HG03558 (cell line): ENCODE measurements at regions not wholly inside any gene's neighbourhood (a gene's known extent, or its start where the extent isn't known, plus 50 kb on each side); places are given as distances from the start of the nearest gene placed in this dataset.
A peak's percentile ranks its signal among the peaks of the same experiment; 100 is the strongest.

Experiments
- ATAC-seq: cut with Tn5 transposase; IDR thresholded peaks from one replicate; pipeline ENCODE4 v1.9.1; 2021; ENCODE audit warnings: moderate number of reproducible peaks; ENCODE audit not compliant: unreplicated experiment; ENCODE audit errors: extremely low read depth

GRCh38 chr4:81966676-81967075 lies 407.1 kb downstream of the HNRNPD start:
- no peak for ATAC-seq

- no peak for ATAC-seq
Observed at GRCh38 chr4:81965911-81966310, 407.9 kb downstream of the HNRNPD start.

- no peak for ATAC-seq
Observed at GRCh38 chr4:81965454-81965853, 408.3 kb downstream of the HNRNPD start.

- no peak for ATAC-seq
Observed at GRCh38 chr4:81963763-81964020, 410.1 kb downstream of the HNRNPD start.

- ATAC-seq, result no peak
Observed at GRCh38 chr4:81963015-81963762, 410.6 kb downstream of the HNRNPD start.

GRCh38 chr4:81960961-81961360 lies 412.8 kb downstream of the HNRNPD start:
- no peak for ATAC-seq

- ATAC-seq, result no peak
Observed at GRCh38 chr4:81954271-81954670, 419.5 kb downstream of the HNRNPD start.

GRCh38 chr4:81951891-81952455 lies 421.8 kb downstream of the HNRNPD start:
- ATAC-seq, result no peak

GRCh38 chr4:81946996-81947395 lies 426.8 kb downstream of the HNRNPD start:
- ATAC-seq, result no peak

- ATAC-seq, result no peak
Observed at GRCh38 chr4:81930506-81931238, 443.1 kb downstream of the HNRNPD start.

- ATAC-seq, result no peak
Observed at GRCh38 chr4:81923140-81923539, 450.7 kb downstream of the HNRNPD start.

- ATAC-seq, result no peak
Observed at GRCh38 chr4:81922313-81922712, 450.6 kb upstream of the RASGEF1B start.

- no peak for ATAC-seq
Observed at GRCh38 chr4:81921751-81922159, 450.0 kb upstream of the RASGEF1B start.

- no peak for ATAC-seq
Observed at GRCh38 chr4:81919810-81920209, 448.1 kb upstream of the RASGEF1B start.

- no peak for ATAC-seq
Observed at GRCh38 chr4:81919223-81919622, 447.5 kb upstream of the RASGEF1B start.

GRCh38 chr4:81915430-81915829 lies 443.7 kb upstream of the RASGEF1B start:
- no peak for ATAC-seq

GRCh38 chr4:81914623-81915022 lies 442.9 kb upstream of the RASGEF1B start:
- ATAC-seq, result peak; percentile 66

- no peak for ATAC-seq
Observed at GRCh38 chr4:81913427-81913879, 441.7 kb upstream of the RASGEF1B start.

- no peak for ATAC-seq
Observed at GRCh38 chr4:81912376-81913030, 440.8 kb upstream of the RASGEF1B start.

GRCh38 chr4:81906905-81907304 lies 435.2 kb upstream of the RASGEF1B start:
- ATAC-seq, result no peak

GRCh38 chr4:81905971-81906370 lies 434.3 kb upstream of the RASGEF1B start:
- ATAC-seq, result peak; percentile 97
